Prostate gland (tissue), 2 donors: ENCODE measurements at regions not wholly inside any gene's neighbourhood (a gene's known extent, or its start where the extent isn't known, plus 50 kb on each side); places are given as distances from the start of the nearest gene placed in this dataset.
"Not testable (repeated sequence)": the region's sequence is repeated elsewhere in the genome, so short reads cannot be mapped to it uniquely, and the experiment has no call there.

Source experiments
- DNase-seq: peaks from one replicate; pipeline ENCODE4 v3.0.0-alpha.2; 2019; ENCODE audit warnings: low spot score
- H3K27ac ChIP-seq, 2 donors: fragments of 200-600 bp; sonication (generic); 2 replicates each; pipeline ENCODE4 v1.5.1; 2017 to 2019
- H3K27me3 ChIP-seq: fragments of 200-600 bp; sonication (generic); replicated peaks from 2 replicates; pipeline ENCODE4 v1.5.1; 2019; ENCODE audit not compliant: insufficient read depth
- H3K36me3 ChIP-seq, 2 donors: fragments of 200-600 bp; sonication (generic); 1 replicate in 1 of 2; 2 replicates in 1 of 2; pipeline versions ENCODE4 v1.5.1 to v1.8.1; 2017 to 2019
- H3K4me1 ChIP-seq: fragments of 200-600 bp; sonication (generic); replicated peaks from 2 replicates; pipeline ENCODE4 v1.5.1; 2019
- H3K4me3 ChIP-seq, 2 donors: fragments of 200-600 bp; sonication (generic); 2 replicates each; pipeline ENCODE4 v1.5.1; 2017 to 2019
- H3K9me3 ChIP-seq: fragments of 200-600 bp; sonication (generic); 2 replicates; pipeline ENCODE4 v1.5.1; 2017
- POLR2A ChIP-seq: fragments of 450-650 bp; IDR thresholded peaks from one replicate; pipeline ENCODE4 v1.6.1; 2016; ENCODE audit warnings: antibody characterized with exemption, mild to moderate bottlenecking
- POLR2AphosphoS5 ChIP-seq: sonication (generic); formaldehyde crosslinking; IDR thresholded peaks from one replicate; pipeline ENCODE4 v1.6.1; 2017; ENCODE audit warnings: antibody characterized with exemption
- WGBS: methylation state at CpG from one replicate; pipeline ENCODE4 v1.1.5; 2018; 5-methylcytosine and 5-hydroxymethylcytosine counted together
- intact Hi-C: fragments of 100-400 bp; cut with DNase I; formaldehyde crosslinking; loops from one replicate; pipeline ENCODE4 v1.14.2; 2022
- TF ChIP-seq, protein P1 (sequence below), 4 experiments: fragments of 200-600 bp in 2 of 4; fragments of 450-650 bp in 2 of 4; sonication (generic) in 2 of 4; IDR thresholded peaks; 1 replicate in 3 of 4; 2 replicates in 1 of 4; pipeline ENCODE4 v1.5.1; 2016 to 2019; ENCODE audit warnings: antibody characterized with exemption in 4 of 4, mild to moderate bottlenecking in 2 of 4, moderate library complexity in 2 of 4

DNA sequence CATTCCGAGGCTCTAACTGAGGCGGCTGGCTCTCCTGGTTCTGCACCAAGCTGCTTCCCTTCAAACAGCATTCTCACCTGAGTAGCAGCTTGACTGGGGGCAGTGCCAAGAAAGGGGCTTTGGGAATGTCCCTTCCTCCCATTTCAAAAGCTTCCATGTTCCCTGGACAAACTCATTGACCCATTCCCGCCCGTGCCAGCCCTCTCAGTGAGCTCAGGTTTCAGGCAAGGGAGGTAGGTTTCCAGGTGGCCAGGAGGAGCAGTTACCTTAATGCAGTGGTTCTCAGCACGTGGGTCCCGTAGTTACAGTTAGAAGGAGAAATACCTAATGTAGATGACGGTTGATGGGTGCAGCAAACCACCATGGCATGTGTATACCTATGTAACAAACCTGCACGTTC, 135.2 kb downstream of the ELOVL4 start:
- H3K27ac ChIP-seq: no peak overlapping the region
- no peaks in the 10 kb centered on the region for H3K27me3 ChIP-seq
- no peak for TF ChIP-seq POLR2A
- TF ChIP-seq, protein P1, sequence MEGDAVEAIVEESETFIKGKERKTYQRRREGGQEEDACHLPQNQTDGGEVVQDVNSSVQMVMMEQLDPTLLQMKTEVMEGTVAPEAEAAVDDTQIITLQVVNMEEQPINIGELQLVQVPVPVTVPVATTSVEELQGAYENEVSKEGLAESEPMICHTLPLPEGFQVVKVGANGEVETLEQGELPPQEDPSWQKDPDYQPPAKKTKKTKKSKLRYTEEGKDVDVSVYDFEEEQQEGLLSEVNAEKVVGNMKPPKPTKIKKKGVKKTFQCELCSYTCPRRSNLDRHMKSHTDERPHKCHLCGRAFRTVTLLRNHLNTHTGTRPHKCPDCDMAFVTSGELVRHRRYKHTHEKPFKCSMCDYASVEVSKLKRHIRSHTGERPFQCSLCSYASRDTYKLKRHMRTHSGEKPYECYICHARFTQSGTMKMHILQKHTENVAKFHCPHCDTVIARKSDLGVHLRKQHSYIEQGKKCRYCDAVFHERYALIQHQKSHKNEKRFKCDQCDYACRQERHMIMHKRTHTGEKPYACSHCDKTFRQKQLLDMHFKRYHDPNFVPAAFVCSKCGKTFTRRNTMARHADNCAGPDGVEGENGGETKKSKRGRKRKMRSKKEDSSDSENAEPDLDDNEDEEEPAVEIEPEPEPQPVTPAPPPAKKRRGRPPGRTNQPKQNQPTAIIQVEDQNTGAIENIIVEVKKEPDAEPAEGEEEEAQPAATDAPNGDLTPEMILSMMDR (IDR thresholded peaks at IDR 0.05): no peak
- no peak for TF ChIP-seq POLR2AphosphoS5
- H3K4me1 ChIP-seq: no peaks in the 10 kb centered on the region
- no peaks in the 10 kb centered on the region for H3K36me3 ChIP-seq
- DNase-seq: no peak
- no peaks in the 10 kb centered on the region for H3K9me3 ChIP-seq
- 89% methylated on average over 8 of the region's 8 CpGs for WGBS
- intact Hi-C loops: loop anchor here (5.0 kb wide), 1 partner anchor 240 kb away; no protein-coding TSS in a partner anchor
- no peak overlapping the region for H3K4me3 ChIP-seq

DNA sequence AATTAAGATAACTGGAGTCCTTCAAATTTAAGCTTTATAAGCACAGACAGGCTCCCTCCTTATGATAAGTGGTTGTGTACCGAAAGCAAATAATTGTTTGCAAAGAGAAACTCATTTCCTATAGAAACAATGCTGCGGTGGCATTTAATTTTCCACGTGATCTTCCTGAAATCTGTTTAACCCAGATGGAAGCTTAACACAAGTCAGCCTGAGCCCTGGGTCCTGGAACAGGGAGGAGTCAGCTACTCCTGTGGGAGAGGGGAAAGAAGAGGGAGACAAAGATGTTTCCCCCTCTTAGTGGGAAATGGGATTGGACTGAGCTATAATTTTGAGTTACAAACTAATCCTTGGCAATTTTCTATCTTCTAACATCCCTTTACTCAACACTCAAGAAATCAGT, 136.5 kb downstream of the ELOVL4 start:
- Histone ChIP-seq H3K27me3 (no peaks in the 10 kb centered on the region), H3K36me3 (no peaks in the 10 kb centered on the region), H3K27ac (no peak overlapping the region), H3K4me1 (no peaks in the 10 kb centered on the region), H3K9me3 (no peaks in the 10 kb centered on the region), H3K4me3 (no peak overlapping the region)
- intact Hi-C loops: loop anchor here (5.0 kb wide), 1 partner anchor 239 kb away; no protein-coding TSS in a partner anchor
- TF ChIP-seq, protein P1 (IDR thresholded peaks at IDR 0.05): no peak
- TF ChIP-seq POLR2AphosphoS5: no peak
- no peak for TF ChIP-seq POLR2A
- 66% methylated on average over 3 of the region's 3 CpGs for WGBS
- DNase-seq: no peak

DNA sequence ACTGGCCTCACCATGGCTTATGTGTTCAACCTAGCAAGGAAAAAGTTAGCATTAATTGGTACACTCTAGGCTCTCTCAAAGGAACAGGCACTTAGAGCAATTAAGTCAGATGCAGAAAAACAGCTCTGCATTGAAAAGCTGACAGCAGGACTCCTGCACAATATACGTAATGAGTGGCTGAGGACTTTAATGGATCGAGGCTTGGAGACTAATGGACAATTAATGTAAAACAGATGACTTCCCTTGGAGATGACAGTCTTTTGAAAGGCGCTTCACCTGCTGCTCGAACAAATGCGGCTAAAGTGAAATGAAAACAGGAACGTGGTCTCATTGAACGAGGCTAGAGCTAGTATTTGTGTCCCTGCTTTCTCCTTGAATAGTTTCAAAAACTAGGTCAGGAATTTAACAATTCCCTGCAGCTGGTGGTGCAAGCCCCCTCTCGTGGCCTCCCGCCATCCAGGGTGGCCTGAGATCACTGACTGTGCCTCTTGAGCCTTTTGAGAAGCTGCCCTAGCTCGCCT, 137.1 kb downstream of the ELOVL4 start:
- intact Hi-C loops: loop anchor here (5.0 kb wide), 1 partner anchor 238 kb away; no protein-coding TSS in a partner anchor
- 61% methylated on average over 10 of the region's 10 CpGs for WGBS

DNA sequence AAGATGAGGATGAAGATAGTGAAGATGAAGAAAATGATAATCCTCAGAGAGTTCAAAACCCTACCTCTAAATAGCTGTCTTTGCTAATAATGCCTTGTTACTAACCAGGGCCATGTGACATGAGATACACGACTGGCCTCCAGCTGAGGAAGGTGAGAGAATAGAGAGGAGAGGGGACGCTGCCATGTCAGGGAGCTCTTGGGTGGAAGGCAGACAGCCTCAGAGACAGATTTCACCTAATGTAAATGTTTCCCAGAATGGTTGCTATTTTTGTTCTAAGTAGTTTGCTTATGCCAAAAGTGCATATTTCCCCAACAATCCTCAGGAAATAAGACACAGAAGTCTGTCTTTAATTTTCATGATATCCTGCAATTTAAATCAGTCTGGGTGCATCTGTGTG, 138.4 kb downstream of the ELOVL4 start:
- no peaks in the 10 kb centered on the region for H3K9me3 ChIP-seq
- no peaks in the 10 kb centered on the region for H3K27me3 ChIP-seq
- no peak for TF ChIP-seq POLR2A
- no peak for TF ChIP-seq POLR2AphosphoS5
- TF ChIP-seq, protein P1 (IDR thresholded peaks at IDR 0.05): no peak
- WGBS: 69% methylated on average over 2 of the region's 2 CpGs
- H3K36me3 ChIP-seq: no peaks in the 10 kb centered on the region
- H3K4me3 ChIP-seq: no peak overlapping the region
- H3K4me1 ChIP-seq: no peaks in the 10 kb centered on the region
- H3K27ac ChIP-seq: no peak overlapping the region
- no peak for DNase-seq
- intact Hi-C loops: no loop called here

More for the DNA sequence above, 137.1 kb downstream of the ELOVL4 start:
- H3K27ac ChIP-seq: no peak overlapping the region
- H3K9me3 ChIP-seq: no peaks in the 10 kb centered on the region
- H3K27me3 ChIP-seq: no peaks in the 10 kb centered on the region
- TF ChIP-seq POLR2AphosphoS5: no peak
- no peak for TF ChIP-seq POLR2A
- TF ChIP-seq, protein P1 (IDR thresholded peaks at IDR 0.05): no peak
- DNase-seq: no peak
- no peaks in the 10 kb centered on the region for H3K36me3 ChIP-seq
- no peak overlapping the region for H3K4me3 ChIP-seq
- H3K4me1 ChIP-seq: no peaks in the 10 kb centered on the region

DNA sequence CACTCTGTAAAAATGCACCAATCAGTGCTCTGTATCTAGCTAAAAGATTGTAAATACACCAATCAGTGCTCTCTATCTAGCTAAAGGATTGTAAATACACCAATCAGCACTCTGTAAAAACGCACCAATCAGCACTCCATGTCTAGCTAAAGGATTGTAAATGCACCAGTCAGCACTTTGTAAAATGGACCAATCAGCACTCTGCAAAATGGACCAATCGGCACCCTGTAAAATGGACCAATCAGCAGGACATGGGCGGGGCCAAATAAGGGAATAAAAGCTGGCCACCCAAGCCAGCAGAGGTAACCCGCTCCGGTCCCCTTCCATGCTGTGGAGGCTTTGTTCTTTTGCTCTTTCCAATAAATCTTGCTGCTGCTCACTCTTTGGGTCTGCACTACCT, 140.7 kb downstream of the ELOVL4 start:
- DNase-seq, H3K4me1 ChIP-seq, intact Hi-C loops, H3K9me3 ChIP-seq, H3K27ac ChIP-seq, H3K36me3 ChIP-seq, H3K27me3 ChIP-seq, H3K4me3 ChIP-seq: not testable (repeated sequence)
- WGBS: 96% methylated on average over 5 of the region's 5 CpGs
